NCI-H2081 treated with DMSO at 0.1 percent for 48 hours (cell line): ENCODE measurements at regions not wholly inside any gene's neighbourhood (a gene's known extent, or its start where the extent isn't known, plus 50 kb on each side); places are given as distances from the start of the nearest gene placed in this dataset.

ENCODE experiments used
- DNase-seq: peaks from one replicate; lab custom pipeline; 2025; lab: John Stamatoyannopoulos, UW

DNA sequence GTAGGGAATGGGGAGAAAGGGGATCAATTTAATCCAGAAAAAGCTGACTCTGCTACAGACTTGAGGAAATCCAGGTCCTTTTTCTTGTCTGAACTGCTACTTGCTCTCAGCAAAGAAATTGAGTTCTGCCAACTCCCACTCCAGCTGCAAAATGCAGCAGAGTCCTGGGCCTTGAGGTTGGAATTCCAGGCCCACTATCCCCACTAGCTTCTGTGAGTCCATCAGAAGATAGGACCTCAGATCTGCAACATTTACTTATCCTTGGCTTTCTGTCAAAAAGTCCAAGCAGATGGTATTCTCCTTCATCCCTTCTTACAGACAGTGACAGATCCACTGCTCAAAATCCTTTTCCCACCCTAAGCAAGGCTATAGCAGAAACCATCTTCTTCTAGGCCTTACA lies 219.2 kb downstream of the ARHGAP12 start:
- DNase-seq, result no peak

DNA sequence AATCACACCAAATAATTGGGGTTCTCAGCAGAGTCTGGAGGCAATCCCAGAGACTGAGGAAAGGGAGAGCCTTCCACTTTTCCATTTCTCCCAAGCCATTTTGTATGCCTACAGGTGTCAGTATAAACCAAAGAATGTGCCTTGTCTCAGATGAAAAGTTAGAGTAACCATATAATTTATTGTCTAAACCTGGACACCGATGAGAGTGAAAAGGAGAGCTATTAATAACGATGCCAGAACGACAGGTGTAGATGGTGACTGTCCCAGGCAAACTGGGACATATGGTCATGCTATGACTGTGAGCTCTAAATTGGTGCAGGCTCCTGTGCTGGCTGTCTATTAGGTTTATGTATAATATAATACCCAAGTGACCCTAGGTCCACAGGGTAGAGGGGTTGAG lies 219.6 kb downstream of the ARHGAP12 start:
- DNase-seq, result no peak

GRCh38 chr10:31708474-31708873 lies 220.2 kb downstream of the ARHGAP12 start:
- DNase-seq, result no peak

GRCh38 chr10:31708046-31708445 lies 220.6 kb downstream of the ARHGAP12 start:
- no peak for DNase-seq

- DNase-seq, result no peak
These were observed 221.3 kb downstream of the ARHGAP12 start for GRCh38 chr10:31707093-31708039.

DNA sequence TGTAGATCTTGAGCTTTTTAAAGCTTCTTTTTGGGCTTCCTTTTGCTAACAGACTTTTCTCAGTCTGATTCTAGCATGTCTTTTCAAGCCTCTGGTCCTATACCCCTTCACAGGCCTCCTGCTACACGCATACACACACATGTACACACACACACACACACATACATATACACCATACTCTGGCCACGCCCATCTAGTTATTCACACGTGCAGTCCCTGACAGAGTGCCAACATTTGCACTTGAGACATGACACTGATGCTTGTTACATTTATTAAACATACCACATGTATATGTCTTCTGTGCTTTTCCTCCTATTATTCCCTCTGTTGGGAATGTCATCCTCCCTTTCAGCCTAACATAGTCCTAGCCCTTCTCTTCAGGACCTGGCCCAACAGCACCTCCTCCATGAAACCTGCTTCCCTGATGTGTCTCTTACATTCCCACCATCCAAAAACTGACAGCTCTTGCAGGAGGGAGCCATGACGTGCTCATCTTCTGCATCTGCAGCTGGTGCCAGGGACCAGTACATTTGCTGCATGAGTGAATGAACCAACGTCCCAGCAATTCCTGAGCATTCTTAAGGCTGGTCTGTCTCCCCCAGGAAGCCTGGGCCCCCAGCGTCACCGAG lies 222.1 kb downstream of the ARHGAP12 start:
- DNase-seq, result no peak

GRCh38 chr10:31705136-31705535 lies 223.5 kb downstream of the ARHGAP12 start:
- DNase-seq, result no peak

GRCh38 chr10:31704195-31704594 lies 224.4 kb downstream of the ARHGAP12 start:
- no peak for DNase-seq

- DNase-seq, result no peak
These were observed 225.7 kb downstream of the ARHGAP12 start for GRCh38 chr10:31702954-31703353.

- no peak for DNase-seq
These were observed 226.6 kb downstream of the ARHGAP12 start for GRCh38 chr10:31702005-31702404.

DNA sequence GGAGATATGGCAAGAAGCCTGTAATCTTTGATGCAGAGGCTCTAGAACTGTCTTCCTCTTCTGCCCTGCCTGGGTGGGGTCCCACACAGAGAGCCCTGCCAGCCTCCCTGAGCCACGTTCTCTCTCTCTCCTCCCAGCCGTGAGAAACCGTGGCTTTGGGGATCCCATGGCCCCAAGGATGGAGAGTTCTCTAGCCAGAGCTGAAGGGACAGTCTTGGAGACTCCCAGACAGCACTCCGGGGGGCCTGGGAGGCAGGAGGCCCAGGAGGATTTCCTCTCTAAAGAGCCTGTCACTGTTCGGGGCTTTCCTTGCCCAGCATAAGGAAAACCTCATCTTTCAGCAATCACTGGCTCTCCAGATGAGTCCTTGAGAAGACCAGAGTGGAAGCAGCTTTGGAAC lies 227.1 kb downstream of the ARHGAP12 start:
- DNase-seq, result no peak

DNA sequence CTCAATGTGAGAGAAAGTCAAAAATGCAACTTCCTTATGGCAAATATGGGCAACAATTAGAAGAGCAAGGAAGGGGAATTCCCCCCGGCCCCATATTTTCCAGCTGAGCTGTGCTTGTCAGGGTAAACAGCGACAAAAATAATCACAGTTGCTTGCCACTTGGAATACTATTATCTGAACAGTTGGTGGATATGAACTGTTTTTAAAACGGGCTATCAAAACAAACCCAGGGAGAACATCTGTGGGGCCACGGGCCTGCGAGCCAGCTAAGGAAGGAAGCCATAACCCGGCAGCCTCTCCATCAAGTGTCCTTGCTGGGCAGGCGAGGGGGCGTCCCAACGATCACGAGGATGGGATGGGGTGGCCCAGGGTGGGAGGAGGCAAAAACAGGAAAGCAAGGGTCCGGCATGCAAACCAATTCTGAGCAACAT lies 228.4 kb downstream of the ARHGAP12 start:
- no peak for DNase-seq

GRCh38 chr10:31698181-31698830 lies 230.3 kb downstream of the ARHGAP12 start:
- no peak for DNase-seq

DNA sequence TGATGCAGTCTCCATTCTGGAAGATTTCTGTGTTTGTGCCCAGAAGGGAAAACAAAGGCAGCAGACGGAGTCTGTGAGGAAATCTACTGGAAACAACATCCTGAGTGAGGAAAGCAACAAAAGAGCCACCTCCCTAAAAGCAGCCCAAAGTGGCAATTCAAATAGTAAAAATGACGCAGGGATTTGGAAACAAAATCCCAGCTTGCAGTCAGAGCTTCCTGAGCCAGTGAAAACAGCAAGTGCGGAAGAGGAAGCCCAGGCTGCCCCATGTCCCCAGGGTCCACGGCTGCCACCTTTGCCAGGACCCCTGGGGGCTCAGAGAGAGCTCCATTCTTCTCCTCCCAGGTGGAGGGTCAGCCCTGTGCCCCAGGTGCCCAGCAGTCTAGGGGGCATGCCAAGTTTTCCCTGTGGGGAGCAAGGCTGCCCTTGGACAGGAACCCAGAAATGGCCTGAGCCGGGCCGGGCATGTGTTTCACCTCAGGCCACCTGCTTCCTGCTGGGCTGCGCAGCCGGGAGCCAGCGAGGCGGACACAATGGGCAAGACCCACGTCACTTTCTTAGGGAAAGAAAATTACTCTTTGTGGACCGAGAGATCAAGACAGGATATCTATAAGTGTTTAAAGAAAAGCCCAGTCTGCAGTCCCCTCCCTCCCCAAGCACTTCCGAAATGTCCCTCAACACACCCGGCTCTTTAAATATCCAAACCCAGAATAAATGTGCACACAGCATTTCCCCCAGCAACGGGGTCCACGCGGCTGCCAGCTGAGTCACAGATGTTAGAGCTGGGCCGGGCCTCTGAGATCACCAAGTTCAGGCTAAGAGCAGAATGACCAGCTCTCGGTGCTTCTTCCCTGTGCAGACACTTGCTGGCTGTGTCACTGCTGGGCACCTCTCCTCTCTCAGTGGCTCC lies 231.1 kb downstream of the ARHGAP12 start:
- peak; percentile 6 for DNase-seq

- no peak for DNase-seq
These were observed 233.4 kb downstream of the ARHGAP12 start for GRCh38 chr10:31694929-31695837.

DNA sequence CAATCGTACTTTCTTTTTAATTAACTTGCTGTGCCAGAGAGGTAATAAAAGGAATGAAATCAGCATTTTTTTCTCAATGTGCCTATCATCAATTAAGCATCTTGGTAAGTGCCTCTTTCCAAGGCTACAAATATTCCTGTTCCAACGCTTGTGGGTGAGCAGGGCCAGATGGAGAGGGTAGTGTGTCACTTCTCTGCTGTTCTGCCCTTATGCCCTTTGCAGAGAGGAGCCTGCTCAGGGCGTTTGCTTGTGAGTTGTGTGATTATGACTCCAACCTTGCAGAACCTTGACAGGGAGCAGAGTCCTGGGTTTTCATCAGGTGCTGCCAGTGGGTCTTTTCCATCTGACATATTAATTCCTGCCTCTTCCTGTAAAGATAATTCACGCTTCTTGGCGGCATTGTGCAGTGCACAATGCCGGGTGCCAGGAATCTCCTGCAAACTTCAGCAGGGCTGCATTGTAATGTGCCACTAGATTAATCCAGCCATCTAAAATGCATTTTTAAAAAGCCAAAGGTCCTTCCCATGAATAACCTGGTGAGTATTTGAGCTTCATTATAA lies 234.4 kb downstream of the ARHGAP12 start:
- no peak for DNase-seq

DNA sequence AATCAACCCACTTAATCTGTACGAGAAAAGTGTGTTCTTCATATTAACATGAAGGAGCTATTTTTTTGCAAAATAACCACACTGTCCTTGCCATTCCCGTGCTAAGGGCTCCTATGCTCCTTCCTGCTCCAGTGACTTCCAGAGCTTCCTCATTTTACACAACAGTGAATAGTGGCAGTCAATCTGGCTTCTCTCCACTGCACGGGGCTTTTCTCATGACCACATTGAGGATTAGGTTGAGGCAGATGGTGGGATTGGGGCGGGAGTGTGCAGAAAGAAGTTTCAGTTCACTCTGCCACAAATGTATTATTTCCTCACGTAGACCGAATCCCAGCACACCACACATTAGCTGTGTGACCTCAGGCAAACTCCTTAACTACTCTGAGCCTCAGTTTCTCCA lies 235.1 kb downstream of the ARHGAP12 start:
- no peak for DNase-seq

DNA sequence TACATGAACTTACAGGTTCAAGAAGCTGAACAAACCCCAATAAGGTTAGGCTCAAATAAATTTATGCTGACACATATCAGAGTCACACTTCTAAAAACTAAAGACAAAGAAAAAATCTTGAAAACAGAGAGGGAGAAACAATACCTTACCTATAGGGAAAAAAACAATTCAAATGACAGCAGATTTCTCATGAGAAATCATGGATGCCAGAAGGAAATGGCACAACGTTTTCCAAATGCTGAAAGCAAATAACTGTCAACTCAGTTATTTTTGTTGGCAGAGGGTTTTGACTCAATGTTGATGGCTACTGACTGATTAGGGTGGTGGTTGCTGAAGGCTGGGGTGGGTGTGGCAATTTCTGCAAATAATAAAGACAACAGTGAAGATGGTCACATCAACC lies 239.4 kb downstream of the ARHGAP12 start:
- no peak for DNase-seq

DNA sequence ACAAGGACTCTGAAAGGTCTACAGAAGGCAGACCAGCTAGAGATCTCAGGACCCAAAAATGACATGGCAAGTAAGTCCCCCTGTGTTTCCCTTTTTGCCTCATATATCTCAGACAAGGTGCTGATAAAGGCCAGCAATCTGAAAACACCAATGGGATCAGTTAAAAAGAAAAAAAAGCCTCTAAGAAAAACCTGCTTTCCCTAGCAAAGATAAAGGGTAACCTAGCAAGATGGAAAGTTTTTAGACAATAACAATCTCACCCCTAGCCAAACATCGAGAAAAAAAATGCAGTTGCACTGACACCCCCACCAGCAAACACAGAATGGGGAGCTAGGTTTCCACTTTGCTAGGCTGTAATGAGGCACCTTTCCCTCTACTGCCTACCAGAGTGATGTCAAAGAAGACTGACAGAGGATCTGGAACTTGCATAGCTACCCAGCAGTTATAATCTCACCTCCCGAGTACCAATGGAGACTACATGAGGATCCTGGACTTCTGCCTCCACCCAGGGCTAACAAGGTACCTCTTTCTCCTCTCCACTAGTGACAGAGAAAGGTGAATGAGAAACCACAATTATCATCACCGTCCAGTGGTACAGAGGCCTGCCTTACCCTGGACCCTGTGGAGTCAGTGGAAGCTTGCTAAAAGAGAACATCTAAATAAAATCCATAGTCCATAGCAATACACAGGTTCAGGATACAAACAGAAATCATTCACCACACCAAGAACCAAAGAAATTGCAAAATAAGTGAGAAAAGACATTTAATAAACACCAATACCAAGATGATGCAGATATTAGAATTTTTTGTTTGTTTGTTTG lies 240.8 kb downstream of the ARHGAP12 start:
- DNase-seq, result no peak

DNA sequence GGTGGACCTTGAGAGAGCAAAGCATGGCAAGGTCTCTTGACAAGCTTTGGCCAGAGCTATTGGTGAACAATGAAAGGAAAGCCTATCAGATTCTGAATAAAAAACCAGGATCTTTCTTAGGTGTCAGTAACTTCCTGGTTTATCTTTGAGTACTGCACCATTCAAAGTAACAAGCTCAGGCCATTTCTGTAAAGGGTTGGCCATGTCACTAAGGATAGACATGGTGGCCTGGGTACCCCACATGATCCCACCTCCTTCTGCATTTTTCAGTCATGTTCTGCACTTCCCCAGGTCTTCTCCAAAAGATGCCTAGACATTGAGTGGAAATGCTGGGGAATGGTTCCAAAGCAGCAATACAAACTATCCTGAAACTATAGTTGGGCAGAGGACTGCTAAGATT lies 242.0 kb downstream of the ARHGAP12 start:
- DNase-seq, result no peak
